Midbrain (tissue), 1 donor: ENCODE measurements at regions not wholly inside any gene's neighbourhood (a gene's known extent, or its start where the extent isn't known, plus 50 kb on each side); places are given as distances from the start of the nearest gene placed in this dataset.
"Not testable (repeated sequence)": the region's sequence is repeated elsewhere in the genome, so short reads cannot be mapped to it uniquely, and the experiment has no call there.

Source experiments
- DNase-seq: peaks from one replicate; lab custom pipeline; 2025; lab: John Stamatoyannopoulos, UW

- no peak for DNase-seq
These were observed 72.2 kb upstream of the ABLIM1 start for GRCh38 chr10:114730291-114730690.

- no peak for DNase-seq
These were observed 74.9 kb upstream of the ABLIM1 start for GRCh38 chr10:114732931-114733330.

- DNase-seq: no peak
These were observed 77.9 kb upstream of the ABLIM1 start for GRCh38 chr10:114735946-114736345.

- DNase-seq: no peak
These were observed 77.9 kb upstream of the FHIP2A start for GRCh38 chr10:114743521-114744231.

- no peak for DNase-seq
These were observed 75.0 kb upstream of the FHIP2A start for GRCh38 chr10:114746531-114746930.

- DNase-seq: no peak
These were observed 73.3 kb upstream of the FHIP2A start for GRCh38 chr10:114748241-114748640.

- DNase-seq: no peak
These were observed 72.6 kb upstream of the FHIP2A start for GRCh38 chr10:114749014-114749413.

- no peak for DNase-seq
These were observed 72.1 kb upstream of the FHIP2A start for GRCh38 chr10:114749510-114749909.

GRCh38 chr10:114751856-114752255, 69.7 kb upstream of the FHIP2A start:
- DNase-seq: no peak

- DNase-seq: not testable (repeated sequence)
These were observed 69.0 kb upstream of the FHIP2A start for GRCh38 chr10:114752570-114752969.

GRCh38 chr10:114753126-114753525, 68.5 kb upstream of the FHIP2A start:
- no peak for DNase-seq

GRCh38 chr10:114754445-114755320, 66.9 kb upstream of the FHIP2A start:
- no peak for DNase-seq

GRCh38 chr10:114755537-114755936, 66.0 kb upstream of the FHIP2A start:
- no peak for DNase-seq

- DNase-seq: no peak
These were observed 63.2 kb upstream of the FHIP2A start for GRCh38 chr10:114758331-114758730.

GRCh38 chr10:114761205-114762193, 60.1 kb upstream of the FHIP2A start:
- no peak for DNase-seq

GRCh38 chr10:114762811-114763210, 58.8 kb upstream of the FHIP2A start:
- no peak for DNase-seq

- DNase-seq: no peak
These were observed 56.9 kb upstream of the FHIP2A start for GRCh38 chr10:114764656-114765055.

- no peak for DNase-seq
These were observed 55.1 kb upstream of the FHIP2A start for GRCh38 chr10:114766470-114766869.

- no peak for DNase-seq
These were observed 54.2 kb upstream of the FHIP2A start for GRCh38 chr10:114767101-114767985.

GRCh38 chr10:114767986-114768821, 53.4 kb upstream of the FHIP2A start:
- DNase-seq: no peak
